A673 (cell line): ENCODE measurements at regions not wholly inside any gene's neighbourhood (a gene's known extent, or its start where the extent isn't known, plus 50 kb on each side); places are given as distances from the start of the nearest gene placed in this dataset.

Experiments used
- EZH2 ChIP-seq: fragments of 200-600 bp; sonication (generic); IDR thresholded peaks from 2 replicates; pipeline ENCODE4 v1.6.1; 2017; ENCODE audit warnings: borderline replicate concordance, low read depth, mild to moderate bottlenecking, mixed read lengths, antibody characterized with exemption, low read length; ENCODE audit not compliant: poor library complexity, severe bottlenecking
- TF ChIP-seq, protein P1 (sequence below): fragments of 300-800, 200-600 bp; sonication (generic); conservative IDR thresholded peaks from 2 replicates; pipeline ENCODE4 v1.5.1; 2017; ENCODE audit warnings: low read depth, mild to moderate bottlenecking, antibody characterized with exemption, low read length, moderate library complexity, mixed read lengths

DNA sequence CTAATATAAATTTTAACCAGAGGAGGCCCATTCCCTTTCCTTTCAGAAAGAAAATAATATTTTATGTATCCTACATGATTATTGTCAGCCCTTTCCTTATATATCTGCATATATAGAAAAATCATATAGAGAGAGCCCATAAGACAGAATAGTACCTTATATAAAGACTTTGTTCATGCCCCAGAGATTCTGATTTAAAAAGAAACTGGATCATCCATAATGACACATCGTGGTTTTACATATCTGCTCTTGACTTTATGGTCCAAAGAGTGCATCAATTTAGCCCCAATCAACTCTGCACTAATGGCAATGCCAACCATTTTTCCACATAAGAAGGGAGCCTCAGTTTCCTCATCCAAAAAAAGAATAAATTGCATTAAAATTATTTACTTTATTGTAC, 937.5 kb downstream of the GATA3 start:
- TF ChIP-seq, protein P1, sequence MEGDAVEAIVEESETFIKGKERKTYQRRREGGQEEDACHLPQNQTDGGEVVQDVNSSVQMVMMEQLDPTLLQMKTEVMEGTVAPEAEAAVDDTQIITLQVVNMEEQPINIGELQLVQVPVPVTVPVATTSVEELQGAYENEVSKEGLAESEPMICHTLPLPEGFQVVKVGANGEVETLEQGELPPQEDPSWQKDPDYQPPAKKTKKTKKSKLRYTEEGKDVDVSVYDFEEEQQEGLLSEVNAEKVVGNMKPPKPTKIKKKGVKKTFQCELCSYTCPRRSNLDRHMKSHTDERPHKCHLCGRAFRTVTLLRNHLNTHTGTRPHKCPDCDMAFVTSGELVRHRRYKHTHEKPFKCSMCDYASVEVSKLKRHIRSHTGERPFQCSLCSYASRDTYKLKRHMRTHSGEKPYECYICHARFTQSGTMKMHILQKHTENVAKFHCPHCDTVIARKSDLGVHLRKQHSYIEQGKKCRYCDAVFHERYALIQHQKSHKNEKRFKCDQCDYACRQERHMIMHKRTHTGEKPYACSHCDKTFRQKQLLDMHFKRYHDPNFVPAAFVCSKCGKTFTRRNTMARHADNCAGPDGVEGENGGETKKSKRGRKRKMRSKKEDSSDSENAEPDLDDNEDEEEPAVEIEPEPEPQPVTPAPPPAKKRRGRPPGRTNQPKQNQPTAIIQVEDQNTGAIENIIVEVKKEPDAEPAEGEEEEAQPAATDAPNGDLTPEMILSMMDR = no peak
- no peak for TF ChIP-seq EZH2
